K562 (cell line): ENCODE measurements at regions not wholly inside any gene's neighbourhood (a gene's known extent, or its start where the extent isn't known, plus 50 kb on each side); places are given as distances from the start of the nearest gene placed in this dataset.

Experiments
- ATAC-seq: fragments of 200-7000 bp; cut with Tn5 transposase; 3 replicates; pipeline ENCODE4 v1.9.1; 2020; ENCODE audit warnings: moderate library complexity
- BruUV-seq: library from RNA; stranded (reverse); fragments of 400-500 nt; replicated peaks from 2 replicates; lab custom pipeline; 2021; lab: Mats Ljungman, UMichigan
- CTCF ChIA-PET: fragments of 300-600 bp; formaldehyde crosslinking; extraction: SDS; loops from one replicate; lab custom pipeline; 2021; ENCODE audit warnings: low intra/inter-chr PET ratio; lab: Yijun Ruan, JAX
- POLR2A ChIA-PET: fragments of 300-600, 350-650 bp; sonication (Branson Sonifier 250); formaldehyde crosslinking; extraction: SDS; loops from one replicate; lab custom pipeline; 2021; ENCODE audit warnings: antibody characterized with exemption, inconsistent platforms; lab: Yijun Ruan, JAX
- DNase-seq, 4 experiments: peaks; one replicate each; pipeline versions ENCODE4 v3.0.0 to v3.0.0-alpha.2; 2011 to 2018; ENCODE audit warnings: low spot score in 3 of 4, mixed read lengths in 3 of 4; ENCODE audit errors: extremely low read depth in 1 of 4
- FAIRE-seq: peaks from 2 replicates; lab custom pipeline; 2011; peaks lifted over from hg19 to GRCh38; lab: Jason Lieb, UNC
- H2AFZ ChIP-seq: 2 replicates; pipeline ENCODE4 v1.6.0; 2011; ENCODE audit warnings: low read depth, low read length, control low read depth, inconsistent platforms
- H3K27ac ChIP-seq: fragments of 200-600 bp; 3 replicates; pipeline ENCODE4 v1.8.0; 2011; ENCODE audit warnings: low read depth, mild to moderate bottlenecking, control low read depth, inconsistent platforms, low read length, moderate library complexity, mixed read lengths; ENCODE audit errors: extremely low read depth
- H3K27me3 ChIP-seq, 2 experiments: fragments of 300-600 bp in 1 of 2; 2 replicates in 1 of 2; 3 replicates in 1 of 2; pipeline versions ENCODE4 v1.6.0 to v1.8.0; 2011; ENCODE audit warnings: inconsistent platforms in 2 of 2, low read length in 2 of 2, mild to moderate bottlenecking in 1 of 2, mixed read lengths in 1 of 2, moderate library complexity in 1 of 2; ENCODE audit not compliant: control insufficient read depth in 2 of 2, insufficient read depth in 2 of 2
- H3K36me3 ChIP-seq: fragments of 300-600 bp; 3 replicates; pipeline ENCODE4 v1.8.0; 2011; ENCODE audit warnings: mild to moderate bottlenecking, low read length, inconsistent platforms; ENCODE audit not compliant: control insufficient read depth, insufficient read depth
- H3K4me1 ChIP-seq, 2 experiments: fragments of 200-600 bp in 1 of 2; replicated peaks in 1 of 2; 2 replicates in 1 of 2; 3 replicates in 1 of 2; pipeline versions ENCODE4 v1.5.1 to v1.8.0; 2011; ENCODE audit warnings: inconsistent platforms in 2 of 2, low read length in 2 of 2, mild to moderate bottlenecking in 1 of 2, mixed read lengths in 1 of 2, moderate library complexity in 1 of 2; ENCODE audit not compliant: control insufficient read depth in 2 of 2, insufficient read depth in 2 of 2
- H3K4me2 ChIP-seq: 2 replicates; pipeline ENCODE4 v1.6.1; 2011; ENCODE audit warnings: low read length, control low read depth, inconsistent platforms, mixed read lengths; ENCODE audit not compliant: insufficient read depth
- H3K4me3 ChIP-seq: fragments of 200-600 bp; sonication (generic), shearing (Covaris generic); 2 replicates; pipeline ENCODE4 v1.5.1; 2016; ENCODE audit warnings: control low read depth, inconsistent platforms
- H3K79me2 ChIP-seq: fragments of 200-600 bp; 3 replicates; pipeline ENCODE4 v1.8.0; 2011; ENCODE audit warnings: low read length, inconsistent platforms; ENCODE audit not compliant: control insufficient read depth, insufficient read depth
- H3K9ac ChIP-seq, 2 experiments: 2 replicates each; pipeline versions ENCODE4 v1.6.0 to v1.6.1; 2011; ENCODE audit warnings: low read depth in 2 of 2, low read length in 2 of 2, control low read depth in 1 of 2, inconsistent platforms in 1 of 2, mild to moderate bottlenecking in 1 of 2, mixed read lengths in 1 of 2; ENCODE audit not compliant: insufficient read depth in 1 of 2
- H3K9me1 ChIP-seq: one replicate; pipeline ENCODE4 v1.6.0; 2011; ENCODE audit warnings: inconsistent platforms, mild to moderate bottlenecking, low read length, moderate library complexity; ENCODE audit not compliant: control insufficient read depth, insufficient read depth
- H3K9me3 ChIP-seq: replicated peaks from 2 replicates; pipeline ENCODE4 v1.5.1; 2011; ENCODE audit warnings: low read depth, low read length, inconsistent platforms; ENCODE audit not compliant: control insufficient read depth, insufficient read depth
- H4K20me1 ChIP-seq: replicated peaks from 2 replicates; pipeline ENCODE4 v1.6.1; 2011; ENCODE audit warnings: low read length, inconsistent platforms, mixed read lengths; ENCODE audit not compliant: control insufficient read depth, insufficient read depth
- CBX1 ChIP-seq: sonication (generic); IDR thresholded peaks from 2 replicates; pipeline ENCODE4 v1.6.1; 2016; ENCODE audit warnings: antibody characterized with exemption, low read depth, mild to moderate bottlenecking
- ELF2 ChIP-seq: fragments of 250-450 bp; sonication (Bioruptor Pico); IDR thresholded peaks from 2 replicates; pipeline ENCODE4 v1.5.0; 2021; ENCODE audit warnings: mild to moderate bottlenecking
- EP400 ChIP-seq: fragments of 450-650 bp; IDR thresholded peaks from 2 replicates; pipeline ENCODE4 v1.6.1; 2017; ENCODE audit warnings: antibody characterized with exemption, mild to moderate bottlenecking, moderate library complexity
- FOXK1 ChIP-seq: sonication (generic); formaldehyde crosslinking; IDR thresholded peaks from 2 replicates; pipeline ENCODE4 v1.8.0; 2022; ENCODE audit warnings: missing genetic modification reagents, mild to moderate bottlenecking, borderline replicate concordance
- HEY1 ChIP-seq: fragments of 250-450 bp; sonication (Bioruptor Pico); IDR thresholded peaks from 2 replicates; pipeline ENCODE4 v1.5.0; 2020; ENCODE audit warnings: mild to moderate bottlenecking, moderate library complexity, borderline replicate concordance
- RBBP5 ChIP-seq: fragments of 200-600 bp; sonication (generic); IDR thresholded peaks from 2 replicates; pipeline ENCODE4 v1.6.1; 2012; ENCODE audit warnings: borderline replicate concordance, mild to moderate bottlenecking, low read length, control low read depth, inconsistent platforms; ENCODE audit not compliant: insufficient read depth, poor library complexity, severe bottlenecking
- SMAD3 ChIP-seq: fragments of 450-650 bp; formaldehyde crosslinking; conservative IDR thresholded peaks from 2 replicates; pipeline ENCODE4 v1.4.0; 2020; ENCODE audit warnings: mild to moderate bottlenecking
- ZNF41 ChIP-seq: fragments of 250-450 bp; sonication (Bioruptor Pico); conservative IDR thresholded peaks from 2 replicates; pipeline ENCODE4 v1.4.0; 2020; ENCODE audit warnings: mild to moderate bottlenecking
- ZSCAN29 ChIP-seq: fragments of 450-650 bp; IDR thresholded peaks from 2 replicates; pipeline ENCODE4 v1.6.1; 2017
- in situ Hi-C: fragments of 300-500 bp; cut with MboI; formaldehyde crosslinking; loops from 4 replicates; pipeline ENCODE4 v1.15.0; 2018; ENCODE audit warnings: inconsistent platforms, mixed read lengths
- intact Hi-C: fragments of 100-400 bp; cut with micrococcal nuclease; formaldehyde crosslinking; loops from 2 replicates; pipeline ENCODE4 v1.14.2; 2022
- TF ChIP-seq, protein P1 (sequence below): fragments of 200-600 bp; sonication (generic); IDR thresholded peaks from one replicate; pipeline ENCODE4 v1.6.1; 2012; ENCODE audit warnings: mild to moderate bottlenecking, low read depth, low read length, inconsistent platforms
- TF ChIP-seq, protein P2 (sequence below): conservative IDR thresholded peaks from 2 replicates; pipeline ENCODE4 v1.6.1; 2011; ENCODE audit warnings: low read depth, mild to moderate bottlenecking, low read length; ENCODE audit not compliant: control insufficient read depth

DNA sequence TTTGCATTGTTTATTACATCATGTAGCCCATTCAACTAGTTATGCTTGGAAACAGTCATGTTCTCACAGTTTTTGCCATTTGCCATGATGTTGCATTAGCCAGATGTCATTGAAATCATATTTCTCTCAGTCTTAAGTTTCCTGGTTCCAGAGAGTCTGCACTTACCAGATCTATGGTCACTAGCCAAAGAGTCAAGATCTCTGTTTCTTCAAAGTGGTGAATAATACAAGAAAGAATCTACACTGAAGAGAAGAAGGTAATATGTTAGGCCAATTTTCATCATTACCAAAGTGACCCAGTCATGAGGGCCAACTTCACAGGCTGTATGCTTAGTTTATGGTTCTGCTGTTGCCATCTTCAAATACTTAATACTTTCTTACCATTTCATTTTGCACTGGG is 89.0 kb upstream of the PHYHIPL start:
- POLR2A ChIA-PET: interaction anchor here (0.6 kb wide), 1 partner anchor 12 kb away, joined by 3 read pairs; no protein-coding TSS in a partner anchor

More for the DNA sequence above, 89.0 kb upstream of the PHYHIPL start:
- no peak for FAIRE-seq
- Histone ChIP-seq H3K4me3 (no peak overlapping the region), H3K9ac (no peak overlapping the region), H3K27ac (no peak overlapping the region), H3K9me3 (no peaks in the 10 kb centered on the region), H3K9me1 (no peaks in the 10 kb centered on the region), H3K4me1 (no peaks in the 10 kb centered on the region), H3K36me3 (no peaks in the 10 kb centered on the region), H3K79me2 (no peaks in the 10 kb centered on the region), H3K27me3 (no peaks in the 10 kb centered on the region), H3K4me2 (no peak overlapping the region), H4K20me1 (no peaks in the 10 kb centered on the region), H2AFZ (no peak overlapping the region)
- no peak for DNase-seq
- BruUV-seq: no TSS peak
- CTCF ChIA-PET: no interaction called here
- TF ChIP-seq SMAD3 (CRISPR knock-in tag) (no peak), CBX1 (no peak), FOXK1 (CRISPR knock-in tag) (no peak), HEY1 (no peak), EP400 (no peak), RBBP5 (no peak), ZNF41 (CRISPR knock-in tag) (no peak), ZSCAN29 (no peak), ELF2 (no peak)
- TF ChIP-seq, protein P1, sequence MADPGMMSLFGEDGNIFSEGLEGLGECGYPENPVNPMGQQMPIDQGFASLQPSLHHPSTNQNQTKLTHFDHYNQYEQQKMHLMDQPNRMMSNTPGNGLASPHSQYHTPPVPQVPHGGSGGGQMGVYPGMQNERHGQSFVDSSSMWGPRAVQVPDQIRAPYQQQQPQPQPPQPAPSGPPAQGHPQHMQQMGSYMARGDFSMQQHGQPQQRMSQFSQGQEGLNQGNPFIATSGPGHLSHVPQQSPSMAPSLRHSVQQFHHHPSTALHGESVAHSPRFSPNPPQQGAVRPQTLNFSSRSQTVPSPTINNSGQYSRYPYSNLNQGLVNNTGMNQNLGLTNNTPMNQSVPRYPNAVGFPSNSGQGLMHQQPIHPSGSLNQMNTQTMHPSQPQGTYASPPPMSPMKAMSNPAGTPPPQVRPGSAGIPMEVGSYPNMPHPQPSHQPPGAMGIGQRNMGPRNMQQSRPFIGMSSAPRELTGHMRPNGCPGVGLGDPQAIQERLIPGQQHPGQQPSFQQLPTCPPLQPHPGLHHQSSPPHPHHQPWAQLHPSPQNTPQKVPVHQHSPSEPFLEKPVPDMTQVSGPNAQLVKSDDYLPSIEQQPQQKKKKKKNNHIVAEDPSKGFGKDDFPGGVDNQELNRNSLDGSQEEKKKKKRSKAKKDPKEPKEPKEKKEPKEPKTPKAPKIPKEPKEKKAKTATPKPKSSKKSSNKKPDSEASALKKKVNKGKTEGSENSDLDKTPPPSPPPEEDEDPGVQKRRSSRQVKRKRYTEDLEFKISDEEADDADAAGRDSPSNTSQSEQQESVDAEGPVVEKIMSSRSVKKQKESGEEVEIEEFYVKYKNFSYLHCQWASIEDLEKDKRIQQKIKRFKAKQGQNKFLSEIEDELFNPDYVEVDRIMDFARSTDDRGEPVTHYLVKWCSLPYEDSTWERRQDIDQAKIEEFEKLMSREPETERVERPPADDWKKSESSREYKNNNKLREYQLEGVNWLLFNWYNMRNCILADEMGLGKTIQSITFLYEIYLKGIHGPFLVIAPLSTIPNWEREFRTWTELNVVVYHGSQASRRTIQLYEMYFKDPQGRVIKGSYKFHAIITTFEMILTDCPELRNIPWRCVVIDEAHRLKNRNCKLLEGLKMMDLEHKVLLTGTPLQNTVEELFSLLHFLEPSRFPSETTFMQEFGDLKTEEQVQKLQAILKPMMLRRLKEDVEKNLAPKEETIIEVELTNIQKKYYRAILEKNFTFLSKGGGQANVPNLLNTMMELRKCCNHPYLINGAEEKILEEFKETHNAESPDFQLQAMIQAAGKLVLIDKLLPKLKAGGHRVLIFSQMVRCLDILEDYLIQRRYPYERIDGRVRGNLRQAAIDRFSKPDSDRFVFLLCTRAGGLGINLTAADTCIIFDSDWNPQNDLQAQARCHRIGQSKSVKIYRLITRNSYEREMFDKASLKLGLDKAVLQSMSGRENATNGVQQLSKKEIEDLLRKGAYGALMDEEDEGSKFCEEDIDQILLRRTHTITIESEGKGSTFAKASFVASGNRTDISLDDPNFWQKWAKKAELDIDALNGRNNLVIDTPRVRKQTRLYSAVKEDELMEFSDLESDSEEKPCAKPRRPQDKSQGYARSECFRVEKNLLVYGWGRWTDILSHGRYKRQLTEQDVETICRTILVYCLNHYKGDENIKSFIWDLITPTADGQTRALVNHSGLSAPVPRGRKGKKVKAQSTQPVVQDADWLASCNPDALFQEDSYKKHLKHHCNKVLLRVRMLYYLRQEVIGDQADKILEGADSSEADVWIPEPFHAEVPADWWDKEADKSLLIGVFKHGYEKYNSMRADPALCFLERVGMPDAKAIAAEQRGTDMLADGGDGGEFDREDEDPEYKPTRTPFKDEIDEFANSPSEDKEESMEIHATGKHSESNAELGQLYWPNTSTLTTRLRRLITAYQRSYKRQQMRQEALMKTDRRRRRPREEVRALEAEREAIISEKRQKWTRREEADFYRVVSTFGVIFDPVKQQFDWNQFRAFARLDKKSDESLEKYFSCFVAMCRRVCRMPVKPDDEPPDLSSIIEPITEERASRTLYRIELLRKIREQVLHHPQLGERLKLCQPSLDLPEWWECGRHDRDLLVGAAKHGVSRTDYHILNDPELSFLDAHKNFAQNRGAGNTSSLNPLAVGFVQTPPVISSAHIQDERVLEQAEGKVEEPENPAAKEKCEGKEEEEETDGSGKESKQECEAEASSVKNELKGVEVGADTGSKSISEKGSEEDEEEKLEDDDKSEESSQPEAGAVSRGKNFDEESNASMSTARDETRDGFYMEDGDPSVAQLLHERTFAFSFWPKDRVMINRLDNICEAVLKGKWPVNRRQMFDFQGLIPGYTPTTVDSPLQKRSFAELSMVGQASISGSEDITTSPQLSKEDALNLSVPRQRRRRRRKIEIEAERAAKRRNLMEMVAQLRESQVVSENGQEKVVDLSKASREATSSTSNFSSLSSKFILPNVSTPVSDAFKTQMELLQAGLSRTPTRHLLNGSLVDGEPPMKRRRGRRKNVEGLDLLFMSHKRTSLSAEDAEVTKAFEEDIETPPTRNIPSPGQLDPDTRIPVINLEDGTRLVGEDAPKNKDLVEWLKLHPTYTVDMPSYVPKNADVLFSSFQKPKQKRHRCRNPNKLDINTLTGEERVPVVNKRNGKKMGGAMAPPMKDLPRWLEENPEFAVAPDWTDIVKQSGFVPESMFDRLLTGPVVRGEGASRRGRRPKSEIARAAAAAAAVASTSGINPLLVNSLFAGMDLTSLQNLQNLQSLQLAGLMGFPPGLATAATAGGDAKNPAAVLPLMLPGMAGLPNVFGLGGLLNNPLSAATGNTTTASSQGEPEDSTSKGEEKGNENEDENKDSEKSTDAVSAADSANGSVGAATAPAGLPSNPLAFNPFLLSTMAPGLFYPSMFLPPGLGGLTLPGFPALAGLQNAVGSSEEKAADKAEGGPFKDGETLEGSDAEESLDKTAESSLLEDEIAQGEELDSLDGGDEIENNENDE: no peak
- TF ChIP-seq, protein P2, sequence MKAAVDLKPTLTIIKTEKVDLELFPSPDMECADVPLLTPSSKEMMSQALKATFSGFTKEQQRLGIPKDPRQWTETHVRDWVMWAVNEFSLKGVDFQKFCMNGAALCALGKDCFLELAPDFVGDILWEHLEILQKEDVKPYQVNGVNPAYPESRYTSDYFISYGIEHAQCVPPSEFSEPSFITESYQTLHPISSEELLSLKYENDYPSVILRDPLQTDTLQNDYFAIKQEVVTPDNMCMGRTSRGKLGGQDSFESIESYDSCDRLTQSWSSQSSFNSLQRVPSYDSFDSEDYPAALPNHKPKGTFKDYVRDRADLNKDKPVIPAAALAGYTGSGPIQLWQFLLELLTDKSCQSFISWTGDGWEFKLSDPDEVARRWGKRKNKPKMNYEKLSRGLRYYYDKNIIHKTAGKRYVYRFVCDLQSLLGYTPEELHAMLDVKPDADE: no peak
- ATAC-seq: no peak
- intact Hi-C loops: no loop called here
- in situ Hi-C loops: no loop called here
